ENCODE measurements at regions not wholly inside any gene's neighbourhood (a gene's known extent, or its start where the extent isn't known, plus 50 kb on each side); places are given as distances from the start of the nearest gene placed in this dataset.
A peak's percentile ranks its signal among the peaks of the same experiment; 100 is the strongest.

- Histone ChIP-seq H3K4me1 (ENCODE audit: control insufficient read depth in 1 of 2, insufficient read depth in 1 of 2, low read depth in 1 of 2, low read length in 1 of 2) (no peaks in the 10 kb centered on the region), H3K4me3 (ENCODE audit: low read depth in 1 of 2, low read length in 1 of 2) (no peak overlapping the region), H3K27me3 (no peaks in the 10 kb centered on the region), H3K36me3 (no peaks in the 10 kb centered on the region), H3K9me3 (no peaks in the 10 kb centered on the region), H3K27ac (no peak overlapping the region)
- no peak for TF ChIP-seq CTCF (IDR thresholded peaks at IDR 0.05)
Measured at GRCh38 chr10:23614483-23614882, 175.6 kb downstream of the OTUD1 start.

- H3K4me3 ChIP-seq (ENCODE audit: low read depth in 1 of 2, low read length in 1 of 2): no peak overlapping the region
- H3K4me1 ChIP-seq (ENCODE audit: control insufficient read depth in 1 of 2, insufficient read depth in 1 of 2, low read depth in 1 of 2, low read length in 1 of 2): no peaks in the 10 kb centered on the region
- H3K9me3 ChIP-seq: no peaks in the 10 kb centered on the region
- no peaks in the 10 kb centered on the region for H3K36me3 ChIP-seq
- H3K27me3 ChIP-seq: no peaks in the 10 kb centered on the region
- H3K27ac ChIP-seq: no peak overlapping the region
- TF ChIP-seq CTCF (IDR thresholded peaks at IDR 0.05): no peak
Measured at GRCh38 chr10:23630376-23630775, 191.5 kb downstream of the OTUD1 start.

GRCh38 chr10:23630885-23631284 is 192.0 kb downstream of the OTUD1 start:
- H3K27me3 ChIP-seq: no peaks in the 10 kb centered on the region
- H3K36me3 ChIP-seq: no peaks in the 10 kb centered on the region
- no peak overlapping the region for H3K27ac ChIP-seq
- TF ChIP-seq CTCF (IDR thresholded peaks at IDR 0.05): no peak
- no peaks in the 10 kb centered on the region for H3K4me1 ChIP-seq (ENCODE audit: control insufficient read depth in 1 of 2, insufficient read depth in 1 of 2, low read depth in 1 of 2, low read length in 1 of 2)
- no peaks in the 10 kb centered on the region for H3K9me3 ChIP-seq
- H3K4me3 ChIP-seq (ENCODE audit: low read depth in 1 of 2, low read length in 1 of 2): no peak overlapping the region

GRCh38 chr10:23643111-23643780 is 204.4 kb downstream of the OTUD1 start:
- Histone ChIP-seq H3K36me3 (no peaks in the 10 kb centered on the region), H3K27ac (peak overlapping the region; percentile 49), H3K4me1 (ENCODE audit: control insufficient read depth in 1 of 2, insufficient read depth in 1 of 2, low read depth in 1 of 2, low read length in 1 of 2) (peaks cover 11 to 12% of the 10 kb centered on the region in 2 experiments), H3K27me3 (peaks cover 5% of the 10 kb centered on the region), H3K4me3 (ENCODE audit: low read depth in 1 of 2, low read length in 1 of 2) (no peak overlapping the region), H3K9me3 (no peaks in the 10 kb centered on the region)
- TF ChIP-seq CTCF (IDR thresholded peaks at IDR 0.05): no peak

- Histone ChIP-seq H3K36me3 (no peaks in the 10 kb centered on the region), H3K4me1 (ENCODE audit: control insufficient read depth in 1 of 2, insufficient read depth in 1 of 2, low read depth in 1 of 2, low read length in 1 of 2) (peaks cover 4 to 5% of the 10 kb centered on the region in 2 experiments), H3K9me3 (no peaks in the 10 kb centered on the region), H3K27me3 (peaks cover 5% of the 10 kb centered on the region), H3K27ac (no peak overlapping the region), H3K4me3 (ENCODE audit: low read depth in 1 of 2, low read length in 1 of 2) (no peak overlapping the region)
- no peak for TF ChIP-seq CTCF (IDR thresholded peaks at IDR 0.05)
Measured at GRCh38 chr10:23648618-23649017, 209.7 kb downstream of the OTUD1 start.

Measured in neutrophil (primary cell).